H9 (cell line): ENCODE measurements at regions not wholly inside any gene's neighbourhood (a gene's known extent, or its start where the extent isn't known, plus 50 kb on each side); places are given as distances from the start of the nearest gene placed in this dataset.

Experiments
- DNase-seq: peaks from one replicate; pipeline ENCODE4 v3.0.0-alpha.2; 2017
- H2AFZ ChIP-seq: one replicate; pipeline ENCODE4 v1.6.1; 2013; ENCODE audit warnings: mild to moderate bottlenecking, low read length, control low read depth, moderate library complexity
- H2AK5ac ChIP-seq: 2 replicates; pipeline ENCODE4 v1.6.1; 2013; ENCODE audit warnings: low read length, control low read depth, mixed read lengths; ENCODE audit not compliant: insufficient read length
- H2BK120ac ChIP-seq: one replicate; pipeline ENCODE4 v1.6.1; 2013; ENCODE audit warnings: low read depth, mild to moderate bottlenecking, low read length, control low read depth, inconsistent platforms; ENCODE audit not compliant: poor library complexity, severe bottlenecking
- H2BK12ac ChIP-seq: 2 replicates; pipeline ENCODE4 v1.6.1; 2013; ENCODE audit warnings: low read length, control low read depth, mixed read lengths, low read depth; ENCODE audit not compliant: insufficient read length
- H2BK15ac ChIP-seq: 2 replicates; pipeline ENCODE4 v1.6.1; 2013; ENCODE audit warnings: low read depth, low read length, control low read depth
- H2BK20ac ChIP-seq: one replicate; pipeline ENCODE4 v1.6.1; 2013; ENCODE audit warnings: low read depth, mild to moderate bottlenecking, low read length, control low read depth, inconsistent platforms; ENCODE audit not compliant: poor library complexity, severe bottlenecking
- H2BK5ac ChIP-seq: 2 replicates; pipeline ENCODE4 v1.6.1; 2013; ENCODE audit warnings: low read length, control low read depth, mixed read lengths; ENCODE audit not compliant: insufficient read length
- H3K14ac ChIP-seq: 2 replicates; pipeline ENCODE4 v1.6.1; 2013; ENCODE audit warnings: low read length, control low read depth; ENCODE audit not compliant: insufficient read depth
- H3K18ac ChIP-seq: 2 replicates; pipeline ENCODE4 v1.6.1; 2013; ENCODE audit warnings: low read depth, mild to moderate bottlenecking, mixed read lengths, low read length, control low read depth; ENCODE audit not compliant: insufficient read length
- H3K23ac ChIP-seq: 2 replicates; pipeline ENCODE4 v1.6.1; 2013; ENCODE audit warnings: low read length, control low read depth, mixed read lengths, low read depth; ENCODE audit not compliant: insufficient read length
- H3K23me2 ChIP-seq: 2 replicates; pipeline ENCODE4 v1.6.1; 2013; ENCODE audit warnings: low read depth, mild to moderate bottlenecking, mixed read lengths, low read length, control low read depth; ENCODE audit not compliant: insufficient read length, poor library complexity, severe bottlenecking
- H3K27ac ChIP-seq: 2 replicates; pipeline ENCODE4 v1.5.1; 2013; ENCODE audit warnings: low read length, control low read depth, mixed read lengths, low read depth; ENCODE audit not compliant: insufficient read length
- H3K27me3 ChIP-seq: 2 replicates; pipeline ENCODE4 v1.6.1; 2013; ENCODE audit warnings: low read length, control low read depth, inconsistent platforms; ENCODE audit not compliant: insufficient read depth
- H3K4ac ChIP-seq: 2 replicates; pipeline ENCODE4 v1.6.1; 2013; ENCODE audit warnings: low read depth, mild to moderate bottlenecking, control low read depth, inconsistent platforms, low read length, moderate library complexity
- H3K4me1 ChIP-seq: 2 replicates; pipeline ENCODE4 v1.6.1; 2013; ENCODE audit warnings: low read length, control low read depth, inconsistent platforms; ENCODE audit not compliant: insufficient read depth
- H3K4me2 ChIP-seq: 2 replicates; pipeline ENCODE4 v1.6.1; 2013; ENCODE audit warnings: low read length, control low read depth, mixed read lengths; ENCODE audit not compliant: insufficient read length, insufficient read depth
- H3K56ac ChIP-seq: 2 replicates; pipeline ENCODE4 v1.6.1; 2013; ENCODE audit warnings: low read depth, mild to moderate bottlenecking, mixed read lengths, low read length, control low read depth; ENCODE audit not compliant: insufficient read length
- H3K79me1 ChIP-seq: 2 replicates; pipeline ENCODE4 v1.6.1; 2013; ENCODE audit warnings: low read depth, mild to moderate bottlenecking, moderate library complexity, low read length, control low read depth, inconsistent platforms; ENCODE audit not compliant: insufficient read depth, poor library complexity, severe bottlenecking
- H3K79me2 ChIP-seq: 2 replicates; pipeline ENCODE4 v1.6.1; 2013; ENCODE audit warnings: low read length, control low read depth, inconsistent platforms; ENCODE audit not compliant: insufficient read depth
- H3K9ac ChIP-seq: 2 replicates; pipeline ENCODE4 v1.6.1; 2013; ENCODE audit warnings: low read length, control low read depth, mixed read lengths; ENCODE audit not compliant: insufficient read length; ENCODE audit errors: extremely low read depth
- H3K9me3 ChIP-seq: one replicate; pipeline ENCODE4 v1.6.1; 2013; ENCODE audit warnings: low read depth, low read length, inconsistent platforms; ENCODE audit not compliant: control insufficient read depth
- H3T11ph ChIP-seq: one replicate; pipeline ENCODE4 v1.6.1; 2013; ENCODE audit warnings: mild to moderate bottlenecking, low read length, control low read depth, inconsistent platforms
- H4K20me1 ChIP-seq: one replicate; pipeline ENCODE4 v1.6.1; 2013; ENCODE audit not compliant: control insufficient read depth, insufficient read length, insufficient read depth
- H4K5ac ChIP-seq: 2 replicates; pipeline ENCODE4 v1.6.1; 2013; ENCODE audit warnings: low read depth, mild to moderate bottlenecking, mixed read lengths, low read length, control low read depth; ENCODE audit not compliant: insufficient read length
- H4K8ac ChIP-seq: replicated peaks from 2 replicates; pipeline ENCODE4 v1.6.1; 2013; ENCODE audit warnings: low read length, control low read depth, mixed read lengths, low read depth; ENCODE audit not compliant: insufficient read length
- H4K91ac ChIP-seq: 2 replicates; pipeline ENCODE4 v1.6.1; 2013; ENCODE audit warnings: low read depth, mild to moderate bottlenecking, moderate library complexity, mixed read lengths, low read length, control low read depth; ENCODE audit not compliant: insufficient read length
- H3K27ac Mint-ChIP-seq, 3 experiments: 2 replicates in 2 of 3; 3 replicates in 1 of 3; pipeline ENCODE4 v1.8.0; 2020 to 2021; ENCODE audit warnings: mixed read lengths in 3 of 3, mild to moderate bottlenecking in 1 of 3, moderate library complexity in 1 of 3
- H3K27me3 Mint-ChIP-seq: 2 replicates; pipeline ENCODE4 v1.8.0; 2021; ENCODE audit warnings: low read depth, mild to moderate bottlenecking, moderate library complexity, mixed read lengths
- H3K36me3 Mint-ChIP-seq, 3 experiments: 2 replicates in 2 of 3; 3 replicates in 1 of 3; pipeline ENCODE4 v1.8.0; 2020 to 2021; ENCODE audit warnings: low read depth in 3 of 3, mixed read lengths in 3 of 3; ENCODE audit not compliant: insufficient read depth in 1 of 3
- H3K4me1 Mint-ChIP-seq, 2 experiments: 2 replicates each; pipeline ENCODE4 v1.8.0; 2020; ENCODE audit warnings: mixed read lengths in 2 of 2
- H3K4me3 Mint-ChIP-seq, 2 experiments: 2 replicates in 1 of 2; 3 replicates in 1 of 2; pipeline ENCODE4 v1.8.0; 2020 to 2021; ENCODE audit warnings: mild to moderate bottlenecking in 2 of 2, mixed read lengths in 2 of 2, moderate library complexity in 1 of 2
- H3K9me3 Mint-ChIP-seq, 2 experiments: 2 replicates in 1 of 2; 3 replicates in 1 of 2; pipeline ENCODE4 v1.8.0; 2020; ENCODE audit warnings: mild to moderate bottlenecking in 2 of 2, mixed read lengths in 2 of 2, moderate library complexity in 1 of 2
- WGBS: extraction: QIAGEN DNeasy Blood & Tissue Kit; methylation state at CpG from one replicate; pipeline ENCODE4 v1.1.7; 2013; ENCODE audit warnings: missing lambda C conversion rate, low lambda C conversion rate, mixed read lengths; ENCODE audit not compliant: insufficient read length; ENCODE audit errors: extremely low coverage; 5-methylcytosine and 5-hydroxymethylcytosine counted together
- TF ChIP-seq, protein P1 (sequence below): fragments of 200-600 bp; sonication (generic); conservative IDR thresholded peaks from 3 replicates; pipeline ENCODE4 v1.8.0; 2021; ENCODE audit warnings: antibody characterized with exemption, mild to moderate bottlenecking

DNA sequence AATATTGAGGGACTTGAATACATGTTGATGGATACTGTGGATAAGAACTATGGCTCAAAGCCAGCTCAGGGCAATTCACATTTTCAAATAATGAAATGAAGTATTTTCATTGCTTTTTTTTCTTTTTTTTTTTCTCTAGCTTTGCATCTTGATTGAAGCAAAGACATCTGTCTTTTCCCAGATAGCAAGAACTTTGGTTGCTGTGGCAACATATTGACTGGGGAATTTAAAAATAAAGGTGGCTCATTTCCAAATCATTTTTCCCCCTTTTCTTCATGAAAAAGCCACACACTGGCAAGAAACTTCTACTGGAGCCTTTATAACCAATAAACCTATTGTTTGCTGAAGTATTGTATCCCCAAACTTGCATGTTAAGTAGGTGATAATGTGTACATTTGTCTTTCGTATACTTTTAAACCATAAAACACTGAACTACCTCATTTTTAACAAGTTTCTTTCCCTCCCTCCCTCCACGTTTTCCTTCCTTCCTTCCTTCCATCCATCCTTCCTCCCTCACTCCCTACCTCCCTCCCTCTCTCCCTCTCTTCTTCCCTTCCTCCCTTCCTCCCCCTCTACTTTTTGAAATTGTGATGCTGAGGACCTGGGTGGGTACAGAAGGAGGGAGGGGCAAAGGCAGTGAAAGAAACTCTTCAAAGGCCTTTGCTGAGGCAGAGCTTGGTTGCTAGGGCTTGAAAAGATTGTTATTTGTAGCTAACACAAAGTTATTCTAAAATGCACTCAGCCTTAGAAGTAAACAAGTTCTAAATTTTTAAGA, 343.5 kb upstream of the SPRY2 start:
- Histone ChIP-seq H3K27ac (no peak overlapping the region), H3K18ac (no peak overlapping the region), H2AK5ac (no peak overlapping the region), H3K14ac (no peak overlapping the region), H3K23ac (no peak overlapping the region), H3T11ph (no peak overlapping the region), H3K79me1 (no peaks in the 10 kb centered on the region), H2BK5ac (no peak overlapping the region), H3K4me2 (no peak overlapping the region), H2BK120ac (no peak overlapping the region), H3K4me1 (no peaks in the 10 kb centered on the region), H3K27me3 (no peaks in the 10 kb centered on the region), H3K4ac (no peak overlapping the region), H3K23me2 (no peaks in the 10 kb centered on the region), H3K79me2 (no peaks in the 10 kb centered on the region), H3K9me3 (no peaks in the 10 kb centered on the region), H2BK20ac (peak overlapping the region; percentile 75), H2AFZ (no peak overlapping the region), H4K5ac (no peak overlapping the region), H2BK15ac (no peak overlapping the region), H4K20me1 (no peaks in the 10 kb centered on the region), H2BK12ac (no peak overlapping the region), H4K8ac (no peak overlapping the region), H3K9ac (no peak overlapping the region), H3K56ac (no peak overlapping the region), H4K91ac (no peak overlapping the region)
- no CpG with 5 or more reads among the region's 2 CpGs for WGBS
- DNase-seq = no peak
- Mint-ChIP-seq H3K4me3 (no peak overlapping the region), H3K4me1 (peaks cover 11 to 13% of the 10 kb centered on the region in 2 experiments), H3K27ac (peak overlapping the region in 1 of 3 experiments; percentile 44; a peak in 3 of 7 replicates), H3K9me3 (peaks cover 0 to 11% of the 10 kb centered on the region in 2 experiments; a peak in 4 of 5 replicates), H3K36me3 (peaks cover 0 to 5% (median 4%) of the 10 kb centered on the region in 3 experiments; a peak in 5 of 7 replicates), H3K27me3 (no peaks in the 10 kb centered on the region)
- TF ChIP-seq, protein P1, sequence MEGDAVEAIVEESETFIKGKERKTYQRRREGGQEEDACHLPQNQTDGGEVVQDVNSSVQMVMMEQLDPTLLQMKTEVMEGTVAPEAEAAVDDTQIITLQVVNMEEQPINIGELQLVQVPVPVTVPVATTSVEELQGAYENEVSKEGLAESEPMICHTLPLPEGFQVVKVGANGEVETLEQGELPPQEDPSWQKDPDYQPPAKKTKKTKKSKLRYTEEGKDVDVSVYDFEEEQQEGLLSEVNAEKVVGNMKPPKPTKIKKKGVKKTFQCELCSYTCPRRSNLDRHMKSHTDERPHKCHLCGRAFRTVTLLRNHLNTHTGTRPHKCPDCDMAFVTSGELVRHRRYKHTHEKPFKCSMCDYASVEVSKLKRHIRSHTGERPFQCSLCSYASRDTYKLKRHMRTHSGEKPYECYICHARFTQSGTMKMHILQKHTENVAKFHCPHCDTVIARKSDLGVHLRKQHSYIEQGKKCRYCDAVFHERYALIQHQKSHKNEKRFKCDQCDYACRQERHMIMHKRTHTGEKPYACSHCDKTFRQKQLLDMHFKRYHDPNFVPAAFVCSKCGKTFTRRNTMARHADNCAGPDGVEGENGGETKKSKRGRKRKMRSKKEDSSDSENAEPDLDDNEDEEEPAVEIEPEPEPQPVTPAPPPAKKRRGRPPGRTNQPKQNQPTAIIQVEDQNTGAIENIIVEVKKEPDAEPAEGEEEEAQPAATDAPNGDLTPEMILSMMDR = no peak
